8988T (cell line): ENCODE measurements at regions not wholly inside any gene's neighbourhood (a gene's known extent, or its start where the extent isn't known, plus 50 kb on each side); places are given as distances from the start of the nearest gene placed in this dataset.
"Not testable (repeated sequence)": the region's sequence is repeated elsewhere in the genome, so short reads cannot be mapped to it uniquely, and the experiment has no call there.

ENCODE experiments used
- DNase-seq: peaks from one replicate; pipeline ENCODE4 v3.0.0; 2011

DNA sequence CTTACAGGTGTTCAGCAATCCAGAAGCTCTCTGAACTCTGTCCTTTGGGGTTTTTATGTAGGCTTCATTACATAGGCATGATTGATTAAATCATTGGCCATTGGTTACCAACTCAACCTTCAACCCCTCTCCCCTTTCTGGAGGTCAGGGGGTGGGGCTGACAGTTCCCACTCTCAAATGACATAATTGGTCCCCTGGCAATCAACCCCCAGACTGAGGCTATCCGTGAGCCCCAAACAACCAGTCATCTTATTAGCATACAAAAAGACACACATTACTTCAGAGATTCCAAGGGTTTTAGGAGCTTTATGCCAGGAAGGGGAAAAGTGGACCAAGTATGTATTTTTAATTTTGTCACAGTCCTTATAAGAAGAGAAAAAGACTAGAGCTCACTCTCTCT, 92.1 kb downstream of the ZNF467 start:
- no peak for DNase-seq

DNA sequence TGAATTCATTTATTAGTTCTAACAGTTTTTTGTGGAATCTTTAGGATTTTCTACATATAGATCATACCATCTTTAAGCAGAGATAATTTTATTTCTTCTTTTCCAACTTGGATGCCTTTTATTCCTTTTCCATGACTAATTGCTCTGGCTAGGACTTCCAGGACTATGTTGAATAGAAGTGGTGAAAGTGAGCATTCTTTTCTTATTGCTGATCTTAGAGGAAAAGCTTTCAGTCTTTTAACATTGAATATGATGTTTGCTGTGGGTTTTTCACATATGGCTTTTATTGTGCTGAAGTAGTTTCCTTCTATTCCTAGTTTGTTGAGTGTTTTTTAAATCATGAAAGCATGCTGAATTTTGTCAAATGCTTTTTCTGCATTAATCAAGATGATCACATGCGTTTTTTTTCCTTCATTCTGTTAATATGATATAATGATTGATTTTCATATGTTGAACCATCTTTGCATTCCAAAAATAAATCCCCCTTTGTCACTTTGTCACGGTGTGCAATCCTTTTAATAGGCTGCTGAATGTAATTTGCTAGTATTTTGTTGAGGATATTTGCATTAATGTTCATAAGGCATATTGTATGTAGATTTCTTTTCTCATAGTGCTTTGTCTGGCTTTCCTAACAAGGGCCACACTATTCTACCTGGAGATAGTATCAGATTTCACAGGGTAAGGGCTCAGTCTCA, 92.9 kb downstream of the ZNF467 start:
- no peak for DNase-seq

DNA sequence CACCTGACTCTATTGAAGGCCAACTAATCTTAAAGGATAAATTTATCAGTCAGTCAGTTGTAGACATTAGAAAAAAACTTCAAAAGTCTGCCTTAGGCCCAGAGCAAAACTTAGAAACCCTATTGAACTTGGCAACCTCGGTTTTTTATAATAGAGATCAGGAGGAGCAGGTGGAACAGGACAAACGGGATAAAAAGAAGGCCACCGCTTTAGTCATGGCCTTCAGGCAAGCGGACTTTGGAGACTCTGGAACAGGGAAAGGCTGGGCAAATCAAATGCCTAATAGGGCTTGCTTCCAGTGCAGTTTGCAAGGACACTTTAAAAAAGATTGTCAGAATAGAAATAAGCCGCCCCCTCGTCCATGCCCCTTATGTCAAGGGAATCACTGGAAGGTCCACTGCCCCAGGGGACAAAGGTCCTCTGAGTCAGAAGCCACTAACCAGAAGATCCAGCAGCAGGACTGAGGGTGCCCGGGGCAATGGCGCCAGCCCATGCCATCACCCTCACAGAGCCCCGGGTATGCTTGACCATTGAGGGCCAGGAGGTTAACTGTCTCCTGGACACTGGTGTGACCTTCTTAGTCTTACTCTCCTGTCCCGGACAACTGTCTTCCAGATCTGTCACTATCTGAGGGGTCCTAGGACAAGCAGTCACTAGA, 98.5 kb downstream of the ZNF467 start:
- DNase-seq, result not testable (repeated sequence)

DNA sequence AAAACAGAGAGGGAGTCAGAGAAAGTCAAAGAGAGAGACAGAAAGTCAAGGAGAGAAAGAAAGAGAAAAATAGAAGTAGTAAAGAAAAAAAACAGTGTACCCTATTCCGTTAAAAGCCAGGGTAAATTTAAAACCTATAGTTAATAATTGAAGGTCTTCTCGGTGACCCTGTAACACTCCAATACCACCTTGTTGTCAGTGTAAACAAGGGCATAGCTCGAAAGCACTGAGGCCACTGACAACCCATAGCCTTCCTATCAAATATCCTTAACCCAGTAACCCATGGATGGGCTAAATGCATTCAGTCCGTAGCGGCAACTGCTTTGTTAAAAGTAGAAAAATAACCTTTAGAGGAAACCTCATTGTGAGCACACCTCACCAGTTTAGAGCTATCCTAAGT, 100.4 kb downstream of the ZNF467 start:
- DNase-seq, result no peak

DNA sequence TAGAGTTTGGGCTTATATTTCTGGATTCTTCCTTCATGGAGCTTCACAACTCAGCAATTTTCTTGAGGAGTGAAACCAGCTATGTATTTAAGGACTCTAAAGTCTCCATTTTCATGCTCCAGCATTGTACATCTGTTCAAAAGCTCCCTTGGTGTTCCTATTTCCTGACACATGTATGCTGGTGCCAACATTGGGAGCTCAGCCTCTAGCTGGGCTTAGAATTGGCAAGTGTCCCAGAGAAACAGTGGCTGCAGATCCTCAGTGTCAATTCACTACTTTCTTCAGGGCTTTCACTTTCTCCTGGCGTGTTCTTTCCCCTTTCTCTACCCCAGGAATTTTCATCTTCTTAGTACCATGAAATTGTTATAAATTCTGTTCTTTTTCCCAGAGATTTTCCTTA, 103.1 kb downstream of the ZNF467 start:
- DNase-seq, result no peak

DNA sequence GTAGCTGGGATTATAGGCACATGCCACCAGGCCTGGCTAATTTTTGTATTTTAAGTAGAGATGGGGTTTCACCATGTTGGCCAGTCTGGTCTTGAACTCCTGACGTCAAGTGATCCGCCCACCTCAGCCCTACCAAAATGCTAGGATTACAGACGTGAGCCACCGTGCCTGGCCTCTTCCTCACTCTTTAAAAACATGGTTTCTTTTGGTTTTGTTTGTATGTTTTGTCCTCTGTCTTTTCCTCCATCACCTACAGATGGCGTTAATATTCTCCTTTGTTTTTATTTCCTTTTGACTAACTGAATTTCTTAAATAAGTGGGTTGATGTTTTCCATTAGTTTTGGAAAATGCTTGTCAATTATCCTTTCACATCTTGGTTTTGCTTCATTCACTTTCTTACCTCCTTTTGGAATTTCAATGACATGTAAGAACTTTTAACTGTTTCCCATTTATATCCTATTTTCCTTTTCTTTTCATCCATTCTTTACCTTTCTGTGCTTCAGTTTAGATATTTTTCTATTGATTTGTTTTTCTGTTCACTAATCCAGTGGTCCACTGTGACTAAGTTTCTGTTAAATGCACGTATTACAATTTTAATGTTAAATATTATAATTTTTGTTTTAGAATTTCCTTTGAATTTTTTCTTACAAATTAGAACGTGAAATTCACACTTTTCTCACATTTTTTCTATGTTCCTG, 104.1 kb downstream of the ZNF467 start:
- DNase-seq, result no peak

DNA sequence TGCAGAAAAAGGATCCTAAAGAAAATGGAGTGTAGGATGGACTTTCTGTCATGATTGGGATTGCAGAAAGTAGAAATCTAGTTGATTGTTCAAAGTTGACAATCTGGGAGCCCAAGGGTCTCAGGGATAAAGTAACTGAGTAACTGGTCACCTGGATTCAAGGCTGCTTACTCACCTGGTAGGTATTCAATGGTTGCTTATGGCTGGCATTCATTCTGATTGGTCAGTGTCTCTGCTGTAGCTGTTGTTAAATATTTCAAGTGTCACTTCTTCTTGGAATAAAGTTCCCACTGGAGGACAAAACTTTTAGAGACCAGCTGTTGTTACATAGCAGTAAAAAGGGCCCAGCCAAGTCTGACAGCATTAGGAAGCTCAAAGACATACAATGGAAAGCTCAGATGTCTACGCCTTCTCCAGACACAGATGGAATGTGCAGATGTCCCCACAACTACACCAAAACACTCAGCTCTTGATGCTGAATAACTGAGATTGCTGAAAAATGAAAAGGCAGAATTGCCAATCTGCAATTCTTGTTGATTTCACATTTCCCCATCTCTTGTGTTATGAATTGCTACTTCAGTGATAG, 106.9 kb downstream of the ZNF467 start:
- no peak for DNase-seq

DNA sequence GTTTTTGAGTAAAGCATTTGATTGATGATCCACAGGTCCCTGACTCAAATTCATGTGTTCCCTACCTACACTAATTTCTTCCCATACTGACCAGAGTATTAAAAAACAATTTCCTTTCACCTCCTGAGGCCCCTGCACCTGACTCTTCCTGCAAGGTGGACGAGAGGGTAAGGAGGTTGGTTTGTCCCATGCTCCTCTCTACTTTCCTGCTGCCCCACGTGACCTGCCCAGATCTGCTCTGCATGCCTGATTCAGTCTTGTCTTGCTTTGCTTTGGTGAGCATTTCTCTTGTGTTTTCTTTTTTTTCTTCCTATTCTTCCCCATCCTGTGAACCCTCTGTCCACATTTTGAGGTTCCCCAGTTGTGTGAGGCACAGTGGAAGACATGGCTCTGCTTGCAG, 107.8 kb downstream of the ZNF467 start:
- DNase-seq, result not testable (repeated sequence)

DNA sequence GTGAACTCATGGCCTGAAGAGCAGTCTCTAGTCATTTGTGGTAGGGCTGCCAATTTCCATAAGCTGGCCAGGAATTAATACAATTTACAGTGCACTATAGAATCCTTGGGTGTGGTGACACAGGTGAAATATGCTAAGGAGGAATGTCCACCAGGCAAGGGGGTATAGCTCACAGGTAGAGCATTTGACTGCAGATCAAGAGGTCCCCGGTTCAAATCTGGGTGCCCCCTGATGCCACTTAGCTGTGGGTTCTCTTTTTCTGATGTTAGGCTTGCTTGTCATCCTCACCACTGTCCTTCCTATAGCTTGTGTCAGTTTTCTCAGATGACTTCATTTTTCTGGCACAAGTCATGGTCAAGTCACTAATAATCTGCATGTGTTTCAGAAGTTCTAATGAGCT, 108.7 kb downstream of the ZNF467 start:
- no peak for DNase-seq

DNA sequence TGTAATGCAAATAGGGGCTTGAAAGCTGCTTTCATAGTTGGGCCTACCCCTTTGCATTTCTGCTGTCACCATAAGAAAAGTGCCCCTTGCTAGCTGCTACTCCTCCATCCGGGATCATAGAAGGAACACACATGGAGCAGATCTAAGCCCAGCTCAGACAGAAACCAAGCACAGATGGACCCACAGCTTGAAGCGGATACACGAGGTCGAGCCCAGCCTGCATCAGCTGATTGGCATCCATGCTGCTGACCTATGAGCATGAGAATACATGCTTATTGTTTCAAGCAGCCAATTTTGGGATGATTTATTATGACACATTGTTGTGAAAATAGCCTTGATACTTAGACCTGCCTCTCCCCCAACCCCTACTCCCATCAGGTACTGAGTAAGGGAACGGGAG, 109.2 kb downstream of the ZNF467 start:
- no peak for DNase-seq

DNA sequence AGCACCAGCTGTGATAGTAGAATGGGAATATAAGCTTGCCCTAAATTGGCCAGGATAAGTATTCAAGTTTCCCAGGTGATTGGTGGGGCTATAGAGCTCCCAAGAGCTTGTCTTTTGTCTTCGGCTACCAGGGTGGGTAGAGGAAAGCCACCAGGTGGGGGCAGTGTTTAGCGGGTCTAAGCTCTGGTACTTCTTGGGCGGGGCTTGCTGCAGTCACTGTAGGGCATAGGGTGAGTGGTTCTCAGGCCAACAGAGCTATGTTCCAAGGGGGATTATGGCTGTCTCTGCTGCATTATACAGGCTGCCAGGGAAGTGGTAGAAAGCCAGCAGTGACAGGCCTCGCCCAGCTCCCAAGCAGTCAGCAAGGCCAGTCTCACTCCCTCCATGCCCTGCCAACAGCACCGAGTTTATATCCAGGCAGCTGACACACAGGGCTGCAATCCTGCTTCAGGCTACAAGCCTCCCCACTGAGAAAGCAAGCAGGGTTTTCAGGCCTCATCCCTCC, 110.7 kb downstream of the ZNF467 start:
- no peak for DNase-seq

DNA sequence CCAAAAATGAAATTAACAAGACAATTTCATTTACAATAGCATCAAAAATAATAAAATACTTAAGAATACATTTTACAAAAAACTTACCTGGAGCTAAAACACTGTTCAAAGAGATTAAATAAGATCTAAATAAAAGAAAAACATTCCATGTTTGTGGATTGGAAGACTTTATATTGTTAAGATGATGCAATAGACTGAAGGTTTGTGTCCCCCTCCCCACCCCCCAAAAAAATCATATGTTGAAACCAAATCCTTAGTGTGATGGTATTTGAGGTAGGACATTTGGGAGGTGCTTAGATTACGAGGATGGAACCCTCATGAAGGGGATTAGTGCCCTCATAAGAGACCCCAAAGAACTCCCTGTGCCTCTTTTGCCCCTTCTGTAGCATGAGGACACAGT, 117.6 kb downstream of the ZNF467 start:
- no peak for DNase-seq

DNA sequence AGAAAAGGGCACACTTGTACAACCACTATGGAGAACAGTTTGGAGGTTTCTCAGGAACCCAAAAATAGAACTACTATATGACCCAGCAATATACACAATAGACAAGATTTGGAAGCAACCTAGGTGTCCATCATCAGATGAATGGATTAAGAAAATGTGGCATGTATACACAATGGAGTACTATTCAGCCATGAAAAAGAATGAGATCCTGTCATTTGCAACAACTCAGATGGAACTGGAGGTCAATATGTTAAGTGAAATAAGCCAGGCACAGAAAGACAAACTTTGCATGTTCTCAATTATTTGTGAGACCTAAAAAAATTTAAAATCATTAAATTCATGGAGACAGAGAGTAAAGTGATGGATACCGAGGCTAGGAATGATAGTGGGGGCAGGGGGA, 118.8 kb downstream of the ZNF467 start:
- no peak for DNase-seq

DNA sequence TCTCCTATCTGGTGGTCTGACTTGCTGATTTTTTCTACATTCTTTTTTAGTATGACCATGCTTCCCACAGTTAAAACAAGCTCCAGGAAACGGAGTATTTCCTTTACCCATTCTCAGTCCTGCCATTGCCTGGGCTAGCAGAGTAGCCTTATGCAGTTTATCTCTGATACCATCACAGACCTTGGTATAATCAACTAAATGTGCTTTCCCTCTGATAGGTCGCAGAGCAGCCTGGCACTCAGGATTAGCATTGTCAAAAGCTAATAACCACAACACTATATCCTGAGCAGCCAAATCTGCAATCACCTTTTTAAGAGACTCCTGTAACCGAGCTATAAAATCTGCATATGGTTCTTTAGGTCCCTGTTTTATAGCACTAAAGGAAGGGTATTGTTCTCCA, 123.2 kb downstream of the ZNF467 start:
- DNase-seq, result not testable (repeated sequence)

DNA sequence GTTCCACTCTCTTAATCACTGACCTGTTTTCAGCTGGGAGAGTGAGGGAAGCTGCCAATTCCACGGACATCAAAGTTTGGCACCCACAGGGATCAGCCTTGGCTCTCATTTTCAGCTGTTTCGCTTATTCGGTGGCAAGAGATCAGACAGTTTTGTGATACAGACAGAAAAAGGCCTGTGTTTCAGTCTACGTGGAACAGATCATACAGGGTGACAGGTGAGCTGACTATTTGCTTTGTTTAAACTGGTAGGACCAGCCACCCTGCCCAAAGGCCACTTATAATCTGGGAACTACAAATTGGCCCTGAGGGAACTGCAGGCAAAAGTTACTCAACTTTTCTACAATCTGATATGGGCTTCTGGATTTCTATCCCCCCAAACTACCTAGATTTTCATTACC, 128.6 kb downstream of the ZNF467 start:
- DNase-seq, result no peak

DNA sequence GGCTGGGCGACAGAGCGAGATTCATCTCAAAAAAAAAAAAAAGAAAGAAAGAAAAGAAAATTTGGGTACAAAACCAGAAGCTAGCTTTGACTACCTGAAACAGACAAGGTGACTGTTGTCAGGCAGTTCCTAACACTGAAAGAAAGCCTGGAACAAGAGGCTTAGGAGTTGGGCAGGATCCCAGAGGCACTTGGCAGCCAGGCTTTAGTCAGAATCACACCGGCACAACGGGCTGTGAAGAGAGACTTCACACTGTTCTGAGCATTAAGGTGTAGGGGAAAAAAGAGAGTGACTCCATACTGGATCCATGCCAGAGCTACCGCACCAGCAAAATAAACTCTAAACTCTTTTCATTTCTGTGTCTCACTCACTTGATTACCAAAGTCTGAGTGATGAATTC, 130.8 kb downstream of the ZNF467 start:
- no peak for DNase-seq

DNA sequence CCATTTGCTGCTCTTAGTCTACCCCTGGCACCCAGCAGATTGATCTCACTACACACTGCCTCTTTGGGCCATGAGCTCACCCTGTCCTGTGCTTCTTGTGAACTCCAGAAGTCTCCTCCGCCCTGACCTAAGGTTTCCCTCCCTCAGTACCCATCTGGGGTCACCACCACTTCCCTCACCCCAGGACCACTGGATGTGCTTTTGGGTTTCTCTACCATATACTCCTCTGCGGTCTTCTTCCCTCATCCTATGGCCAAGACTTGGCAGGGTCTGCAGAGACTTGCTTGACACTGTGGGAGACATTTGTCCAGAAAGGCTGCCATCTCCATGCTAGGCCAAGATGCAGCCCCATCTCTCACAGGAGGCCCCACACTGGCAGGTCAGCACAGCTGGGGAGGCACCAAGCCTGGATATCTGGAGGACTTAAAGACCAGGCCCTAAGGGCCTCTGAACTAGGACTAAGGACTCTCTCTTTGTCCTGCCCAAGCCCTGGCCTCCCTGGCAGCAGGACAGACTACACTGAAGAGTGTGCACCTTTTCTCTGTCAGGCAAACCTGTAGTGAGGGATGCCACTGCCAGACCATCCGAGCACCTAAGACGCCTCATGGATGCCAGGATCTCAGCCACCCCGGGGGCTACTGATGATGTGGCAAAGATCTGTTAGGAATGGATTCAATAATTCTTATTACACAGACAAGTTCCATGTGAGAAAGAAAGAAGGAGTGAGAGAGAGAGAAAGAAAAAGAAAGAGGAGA, 134.6 kb downstream of the ZNF467 start:
- no peak for DNase-seq

DNA sequence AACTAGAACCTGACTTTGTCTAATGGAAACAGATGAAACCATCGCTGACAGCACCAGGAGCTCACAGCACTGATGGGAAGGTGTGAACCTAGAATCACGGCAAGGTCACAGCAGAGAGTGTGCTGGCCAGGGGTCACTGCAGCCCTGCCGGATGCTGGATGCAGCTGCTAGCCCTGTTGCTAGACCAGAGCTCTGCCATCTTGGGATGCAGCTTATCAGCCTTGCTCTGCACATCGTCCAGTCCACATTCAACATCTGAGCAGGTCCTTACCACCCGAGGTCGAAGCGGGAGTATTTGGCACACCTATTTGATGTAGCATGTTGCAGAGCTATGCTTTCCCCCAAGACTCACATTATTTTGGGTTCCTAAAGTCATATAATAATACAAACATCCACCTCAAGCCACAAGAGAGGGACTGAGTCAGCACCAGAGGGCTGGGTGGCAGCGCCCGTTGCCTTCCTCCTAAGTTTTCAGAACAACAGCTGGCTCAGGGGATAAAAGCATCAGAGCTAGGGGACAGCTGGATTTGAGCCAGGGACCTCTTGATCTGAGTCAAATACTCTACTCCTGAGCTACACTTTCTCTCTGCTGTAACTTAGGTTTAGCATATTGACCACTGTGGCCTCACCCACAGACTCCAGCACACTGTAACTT, 135.3 kb downstream of the ZNF467 start:
- no peak for DNase-seq

DNA sequence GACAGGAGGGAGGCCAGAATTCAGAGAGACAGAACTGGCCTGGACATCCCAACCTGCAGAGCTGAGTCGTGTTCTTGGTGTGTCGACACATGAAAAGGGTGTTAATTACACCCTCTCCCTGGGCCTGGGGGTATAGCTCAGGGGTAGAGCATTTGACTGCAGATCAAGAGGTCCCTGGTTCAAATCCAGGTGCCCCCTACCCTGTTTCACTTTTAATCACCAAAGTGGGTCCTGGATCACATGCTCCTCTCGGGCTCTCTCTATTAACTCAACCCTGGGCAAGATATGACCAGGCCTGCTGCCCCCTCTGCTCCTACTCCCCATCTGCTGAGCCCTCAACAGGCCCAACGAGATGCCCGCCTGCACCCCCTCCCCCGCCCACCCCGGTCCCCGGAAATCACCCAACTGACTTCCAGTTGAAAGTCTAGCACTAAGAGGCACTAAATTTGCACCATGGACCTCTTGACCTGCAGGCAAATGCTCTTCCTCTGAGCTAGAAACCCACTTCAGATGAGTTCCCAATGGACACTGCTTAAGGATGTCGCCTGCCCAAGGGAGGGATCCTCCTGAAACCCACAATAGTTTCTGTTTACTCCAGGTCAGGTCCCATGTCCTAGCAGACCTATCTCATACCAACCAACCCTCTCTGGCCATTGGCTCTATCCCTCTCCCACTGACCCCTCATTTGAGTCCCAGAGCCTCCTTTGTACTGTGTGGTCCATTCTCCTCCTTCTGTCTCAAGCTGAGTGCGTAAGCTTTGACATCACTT, 137.6 kb downstream of the ZNF467 start:
- no peak for DNase-seq

DNA sequence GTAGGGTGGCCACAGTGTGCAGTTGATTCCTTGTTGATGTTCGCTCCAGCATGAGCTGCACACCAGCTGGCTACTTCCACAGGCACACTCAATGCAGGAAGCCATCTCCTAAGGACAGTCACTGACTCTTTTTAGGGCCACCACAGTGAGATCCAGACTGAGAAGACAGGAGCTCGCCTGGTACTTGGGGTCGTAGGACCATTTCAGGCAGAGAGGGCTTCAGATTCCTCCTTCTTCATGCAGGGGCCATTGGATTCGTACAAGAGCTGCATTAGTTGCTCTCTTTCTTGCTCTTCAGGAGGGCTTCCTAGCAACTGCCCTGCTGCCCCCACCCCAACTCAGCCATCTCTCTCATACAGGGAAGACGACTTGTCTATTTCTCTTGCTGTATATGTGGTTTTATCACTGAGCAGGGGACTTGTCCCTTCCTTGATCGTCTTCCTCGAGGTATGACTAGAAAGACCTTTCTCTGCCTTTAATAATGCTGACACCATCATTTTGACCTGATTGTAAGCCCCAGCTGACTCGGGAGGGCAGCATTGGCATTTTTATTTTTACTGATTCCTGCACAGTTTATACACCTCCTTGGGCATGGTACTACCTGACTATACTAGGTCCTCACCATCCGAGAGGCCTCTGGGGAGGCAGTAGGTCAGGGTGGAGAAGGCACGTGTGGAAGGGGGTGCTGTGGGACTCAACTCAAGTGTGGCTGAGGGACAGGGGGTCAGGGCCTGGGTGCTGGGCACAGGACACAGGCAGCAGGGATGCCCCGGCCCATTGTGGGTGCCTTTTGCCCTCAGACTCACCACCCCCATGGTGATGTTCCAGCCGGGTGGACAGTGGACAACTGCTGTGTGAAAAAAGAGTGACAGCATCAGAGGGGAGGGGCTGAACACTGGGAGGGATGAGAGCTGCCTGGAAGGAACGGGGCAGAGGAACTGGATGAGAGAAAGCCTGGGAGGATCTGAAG, 136.7 kb upstream of the ZNF746 start:
- no peak for DNase-seq
